ENCODE measurements at regions not wholly inside any gene's neighbourhood (a gene's known extent, or its start where the extent isn't known, plus 50 kb on each side); places are given as distances from the start of the nearest gene placed in this dataset.

DNA sequence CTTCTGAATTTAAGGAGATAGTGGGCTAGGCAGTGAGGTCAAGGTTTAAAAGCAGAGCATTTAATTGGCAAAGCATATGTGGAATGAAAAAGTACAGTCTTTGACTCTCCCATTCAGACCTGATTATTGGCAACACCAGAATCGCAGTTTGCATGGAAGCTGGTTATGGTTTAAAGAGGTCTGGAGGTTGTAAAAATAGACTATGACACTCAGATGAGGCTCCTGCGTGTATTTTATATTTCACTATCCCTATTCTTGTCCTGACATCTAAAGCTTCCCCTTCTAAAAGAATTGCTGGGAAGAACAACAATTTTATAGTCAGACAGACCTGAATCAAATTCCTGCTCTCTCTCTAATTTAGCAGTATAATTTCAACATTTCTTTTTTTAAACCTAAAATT is 302.9 kb downstream of the PCDH7 start:
- TF ChIP-seq ZNF274 (IDR thresholded peaks at IDR 0.05; ENCODE audit: low read depth, low read length) = no peak
- TF ChIP-seq YY1 (IDR thresholded peaks at IDR 0.05; ENCODE audit: insufficient read depth, insufficient read length) = no peak

All from NT2/D1 (cell line).